MCF 10A (cell line): ENCODE measurements at regions not wholly inside any gene's neighbourhood (a gene's known extent, or its start where the extent isn't known, plus 50 kb on each side); places are given as distances from the start of the nearest gene placed in this dataset.

Source experiments
- BruUV-seq: library from RNA; stranded (reverse); fragments of 400-500 nt; replicated peaks from 2 replicates; lab custom pipeline; 2021; lab: Mats Ljungman, UMichigan
- CTCF ChIA-PET: fragments of 300-600 bp; sonication (Branson Sonifier 250); formaldehyde crosslinking; extraction: SDS; loops from one replicate; lab custom pipeline; 2021; ENCODE audit warnings: antibody characterized with exemption, inconsistent platforms; lab: Yijun Ruan, JAX
- POLR2A ChIA-PET: fragments of 300-600, 350-650 bp; sonication (Branson Sonifier 250); formaldehyde crosslinking; extraction: SDS; loops from one replicate; lab custom pipeline; 2020; ENCODE audit warnings: antibody characterized with exemption, inconsistent platforms; lab: Yijun Ruan, JAX
- DNase-seq: peaks from one replicate; pipeline ENCODE4 v3.0.0-alpha.2; 2018; ENCODE audit not compliant: unreplicated experiment
- H3K27ac Mint-ChIP-seq: one replicate; pipeline ENCODE4 v1.8.0; 2022; ENCODE audit warnings: mild to moderate bottlenecking, low read depth, mixed read lengths; ENCODE audit not compliant: unreplicated experiment
- H3K27me3 Mint-ChIP-seq: one replicate; pipeline ENCODE4 v1.8.0; 2022; ENCODE audit warnings: mixed read lengths; ENCODE audit not compliant: insufficient read depth, unreplicated experiment
- H3K36me3 Mint-ChIP-seq: one replicate; pipeline ENCODE4 v1.8.0; 2022; ENCODE audit warnings: mild to moderate bottlenecking, moderate library complexity, mixed read lengths; ENCODE audit not compliant: insufficient read depth, unreplicated experiment
- H3K4me1 Mint-ChIP-seq: one replicate; pipeline ENCODE4 v1.8.0; 2022; ENCODE audit warnings: mixed read lengths; ENCODE audit not compliant: insufficient read depth, unreplicated experiment
- H3K4me3 Mint-ChIP-seq: one replicate; pipeline ENCODE4 v1.8.0; 2022; ENCODE audit warnings: mild to moderate bottlenecking, moderate library complexity, mixed read lengths; ENCODE audit not compliant: unreplicated experiment
- H3K9me3 Mint-ChIP-seq: one replicate; pipeline ENCODE4 v1.8.0; 2022; ENCODE audit warnings: mixed read lengths; ENCODE audit not compliant: unreplicated experiment
- CTCF ChIP-seq: fragments of 200-600 bp; IDR thresholded peaks from one replicate; pipeline ENCODE4 v1.8.0; 2022; ENCODE audit warnings: antibody characterized with exemption, mild to moderate bottlenecking; ENCODE audit not compliant: unreplicated experiment
- intact Hi-C: fragments of 100-400 bp; cut with micrococcal nuclease; formaldehyde crosslinking; loops from 2 replicates; pipeline ENCODE4 v1.14.1; 2022

GRCh38 chrX:40852586-40852985, 117.2 kb upstream of the MED14 start:
- no TSS peak for BruUV-seq
- no peaks in the 10 kb centered on the region for H3K9me3 Mint-ChIP-seq
- H3K36me3 Mint-ChIP-seq = peaks cover 6% of the 10 kb centered on the region
- peaks cover 61% of the 10 kb centered on the region for H3K27me3 Mint-ChIP-seq
- ChIA-PET POLR2A (no interaction called here), CTCF (interaction anchor here (0.6 kb wide), 1 partner anchor 55 kb away, joined by 3 read pairs; no protein-coding TSS in a partner anchor)
- H3K4me1 Mint-ChIP-seq = no peaks in the 10 kb centered on the region
- TF ChIP-seq CTCF = no peak
- no peak overlapping the region for H3K27ac Mint-ChIP-seq
- H3K4me3 Mint-ChIP-seq = no peak overlapping the region
- no peak for DNase-seq
- intact Hi-C loops = no loop called here

GRCh38 chrX:40853004-40853815, 117.9 kb upstream of the MED14 start:
- H3K9me3 Mint-ChIP-seq = no peaks in the 10 kb centered on the region
- H3K4me1 Mint-ChIP-seq = no peaks in the 10 kb centered on the region
- no TSS peak for BruUV-seq
- no peak overlapping the region for H3K4me3 Mint-ChIP-seq
- no peak overlapping the region for H3K27ac Mint-ChIP-seq
- no peak for DNase-seq
- peaks cover 56% of the 10 kb centered on the region for H3K27me3 Mint-ChIP-seq
- TF ChIP-seq CTCF = no peak
- POLR2A ChIA-PET = interaction anchor here (0.7 kb wide), 1 partner anchor 187 kb away, joined by 3 read pairs; no protein-coding TSS in a partner anchor
- CTCF ChIA-PET = interaction anchor here (0.6 kb wide), 1 partner anchor 54 kb away, joined by 3 read pairs; no protein-coding TSS in a partner anchor
- intact Hi-C loops = no loop called here
- peaks cover 6% of the 10 kb centered on the region for H3K36me3 Mint-ChIP-seq

GRCh38 chrX:40853816-40854123, 118.4 kb upstream of the MED14 start:
- POLR2A ChIA-PET = interaction anchor here (0.7 kb wide), 1 partner anchor 187 kb away, joined by 3 read pairs; no protein-coding TSS in a partner anchor
- no peak overlapping the region for H3K27ac Mint-ChIP-seq
- peaks cover 56% of the 10 kb centered on the region for H3K27me3 Mint-ChIP-seq
- peak; percentile 25 for DNase-seq
- no peak for TF ChIP-seq CTCF
- intact Hi-C loops = no loop called here
- peaks cover 6% of the 10 kb centered on the region for H3K36me3 Mint-ChIP-seq
- no peak overlapping the region for H3K4me3 Mint-ChIP-seq
- no peaks in the 10 kb centered on the region for H3K4me1 Mint-ChIP-seq
- H3K9me3 Mint-ChIP-seq = no peaks in the 10 kb centered on the region
- no TSS peak for BruUV-seq
- CTCF ChIA-PET = no interaction called here

DNA sequence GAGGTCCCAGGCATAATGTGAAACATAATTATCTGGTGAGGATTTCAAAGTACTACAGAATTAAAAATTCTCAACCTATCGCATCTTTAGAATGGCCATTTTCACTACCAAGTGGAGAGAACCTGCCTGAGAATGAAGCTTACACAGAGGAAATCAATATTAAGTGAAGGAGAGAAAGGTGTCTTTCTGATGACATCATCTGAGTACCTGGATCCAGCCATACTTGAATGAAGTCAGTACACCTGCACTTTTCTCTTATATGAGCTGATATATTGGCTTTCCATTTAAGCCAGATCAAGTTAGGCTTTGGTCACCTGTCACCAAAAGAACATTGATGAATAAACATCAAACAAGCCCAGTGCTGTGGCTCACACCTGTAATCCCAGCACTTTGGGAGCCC, 118.9 kb upstream of the MED14 start:
- TF ChIP-seq CTCF = no peak
- no peak overlapping the region for H3K4me3 Mint-ChIP-seq
- H3K27ac Mint-ChIP-seq = no peak overlapping the region
- no peaks in the 10 kb centered on the region for H3K9me3 Mint-ChIP-seq
- DNase-seq = no peak
- peaks cover 51% of the 10 kb centered on the region for H3K27me3 Mint-ChIP-seq
- no peaks in the 10 kb centered on the region for H3K4me1 Mint-ChIP-seq
- intact Hi-C loops = no loop called here
- POLR2A ChIA-PET = interaction anchor here (0.6 kb wide), 1 partner anchor 193 kb away, joined by 4 read pairs; no protein-coding TSS in a partner anchor
- H3K36me3 Mint-ChIP-seq = peaks cover 6% of the 10 kb centered on the region
- CTCF ChIA-PET = no interaction called here
- no TSS peak for BruUV-seq
